Embryonic facial prominence (tissue), 1 donor: ENCODE measurements at regions not wholly inside any gene's neighbourhood (a gene's known extent, or its start where the extent isn't known, plus 50 kb on each side); places are given as distances from the start of the nearest gene placed in this dataset.
"Not testable (repeated sequence)": the region's sequence is repeated elsewhere in the genome, so short reads cannot be mapped to it uniquely, and the experiment has no call there.

Experiments used
- DNase-seq: peaks from one replicate; pipeline ENCODE4 v3.0.0-alpha.2; 2016; ENCODE audit errors: extremely low spot score

DNA sequence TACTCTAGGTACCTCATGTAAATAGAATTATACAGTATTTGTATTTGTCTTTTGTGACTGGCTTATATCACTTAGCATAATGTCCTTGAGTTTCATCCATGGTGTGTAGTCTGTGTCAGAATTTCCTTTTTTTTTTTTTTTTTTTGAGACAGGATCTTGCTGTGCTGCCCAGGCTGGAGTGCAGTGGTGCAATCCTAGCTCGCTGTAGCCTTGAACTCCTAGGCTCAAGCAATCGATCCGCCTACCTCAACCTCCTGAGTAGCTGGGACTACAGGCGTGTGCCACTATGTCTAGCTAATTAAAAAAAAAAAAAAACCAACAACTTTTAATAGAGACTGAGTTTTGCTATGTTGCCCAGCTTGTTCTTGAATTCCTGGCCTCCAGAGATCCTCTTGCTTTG lies 89.8 kb upstream of the PODXL start:
- no peak for DNase-seq

DNA sequence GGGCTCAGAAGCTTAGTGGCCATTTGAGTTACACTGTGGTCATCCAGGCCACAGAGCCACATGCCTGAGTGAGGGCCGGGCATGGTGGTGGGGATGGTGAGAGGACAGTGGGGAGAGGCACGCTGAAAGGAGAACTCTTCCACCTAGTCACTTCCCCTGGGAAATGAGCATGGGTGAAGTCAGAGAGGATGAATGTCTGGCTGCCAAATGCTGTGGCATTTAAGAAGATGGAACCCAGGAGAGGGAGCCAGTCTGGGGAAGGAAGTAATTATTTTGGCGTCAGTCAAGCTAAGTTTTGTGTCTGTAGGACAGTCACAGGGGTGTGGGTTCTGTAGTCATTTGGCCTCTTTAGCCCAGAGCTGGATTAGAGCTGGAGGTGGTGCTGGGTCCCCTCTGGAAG lies 86.0 kb upstream of the PODXL start:
- no peak for DNase-seq

DNA sequence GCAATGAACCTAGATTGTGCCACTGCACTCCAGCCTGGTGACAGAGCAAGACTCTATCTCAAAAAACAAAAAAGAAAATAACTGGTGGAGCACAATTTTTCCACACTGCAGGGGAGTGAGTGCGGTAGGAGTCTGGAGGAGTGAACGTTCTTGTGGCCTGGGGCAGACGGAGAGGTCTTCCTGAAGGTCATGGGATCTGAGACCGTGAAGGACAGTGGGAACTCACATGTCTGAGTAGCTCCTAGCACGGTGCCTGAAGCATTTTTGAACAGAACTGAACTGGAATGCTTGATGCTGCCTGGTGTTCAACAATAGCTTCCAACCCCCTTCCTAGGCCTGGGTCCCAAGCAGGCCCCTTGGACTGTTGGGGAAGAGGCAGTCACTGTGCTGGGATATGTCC lies 84.3 kb upstream of the PODXL start:
- DNase-seq, result no peak

DNA sequence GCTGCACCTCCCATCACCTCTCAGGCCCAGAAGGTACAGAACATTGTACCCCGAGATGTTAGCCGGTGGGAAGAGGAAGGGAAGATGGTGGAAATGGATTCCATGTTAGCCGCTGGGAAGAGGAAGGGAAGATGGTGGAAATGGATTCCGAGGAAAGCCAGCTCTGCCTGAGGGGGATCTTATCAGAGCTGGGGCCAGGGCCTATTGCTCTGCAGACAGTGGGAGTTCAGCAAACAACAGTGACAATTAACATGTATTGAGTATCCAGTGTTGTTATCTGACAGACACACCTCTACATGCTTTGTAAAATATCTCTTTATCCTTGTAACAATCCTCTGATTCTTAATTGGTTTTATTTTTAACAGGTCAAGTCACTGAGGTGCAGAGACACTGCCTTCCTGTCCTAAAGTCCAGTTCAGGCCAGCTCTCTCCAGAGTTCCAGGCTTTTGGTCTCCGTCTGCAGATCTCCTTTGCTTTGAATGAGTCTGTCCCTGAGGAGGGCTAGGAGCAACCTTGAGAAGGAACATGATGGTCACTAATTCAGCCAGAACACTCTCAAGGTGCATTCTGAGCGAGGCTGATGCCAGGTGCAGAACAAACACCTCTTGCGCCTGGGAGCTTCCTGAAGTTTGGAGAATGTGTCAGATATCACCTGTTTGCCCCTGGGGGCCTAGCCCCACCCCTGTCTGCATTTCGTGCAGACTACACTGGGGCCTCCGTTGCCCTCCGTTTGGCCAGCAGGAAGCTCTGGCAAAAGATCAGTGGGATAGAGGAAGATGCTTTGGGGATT lies 82.4 kb upstream of the PODXL start:
- no peak for DNase-seq

DNA sequence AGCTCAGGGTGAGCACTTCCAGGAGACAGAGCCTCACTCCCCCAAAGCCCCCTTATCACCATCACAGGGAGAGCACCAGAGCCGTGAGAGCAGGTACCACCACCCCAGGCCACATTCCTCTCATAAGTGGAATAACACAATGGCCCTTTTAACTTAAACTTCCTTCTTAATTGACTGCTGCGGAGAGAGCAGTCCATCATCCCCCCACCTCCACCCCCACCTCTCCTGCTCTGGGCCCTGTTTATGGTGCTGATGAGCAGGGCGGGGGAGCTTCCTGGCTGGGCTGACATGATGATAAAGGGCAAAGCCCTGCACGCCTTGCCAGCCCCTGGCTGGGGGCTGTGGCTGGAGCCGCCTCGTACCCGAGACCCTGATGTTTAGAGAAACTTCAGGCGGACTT lies 81.4 kb upstream of the PODXL start:
- DNase-seq, result no peak

DNA sequence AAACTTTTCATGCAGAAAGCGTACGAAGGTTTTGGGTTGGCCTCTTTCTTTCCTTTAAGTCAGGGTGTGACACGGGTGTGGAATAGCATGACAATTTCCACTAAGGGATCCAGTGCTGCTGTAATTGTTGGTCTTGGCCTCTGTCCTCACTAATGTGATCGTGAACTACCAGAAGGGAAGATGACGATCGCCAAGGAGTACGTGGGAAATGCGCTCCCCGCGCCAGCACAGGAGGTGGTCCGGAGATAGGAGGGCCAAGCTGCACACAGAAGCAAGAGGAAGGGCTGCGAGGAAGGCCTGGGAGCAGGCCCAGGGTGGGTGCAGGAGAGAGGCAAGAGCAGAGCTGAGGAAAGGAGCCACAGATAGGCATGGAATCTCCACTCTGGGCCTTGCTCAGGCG lies 79.7 kb upstream of the PODXL start:
- no peak for DNase-seq

DNA sequence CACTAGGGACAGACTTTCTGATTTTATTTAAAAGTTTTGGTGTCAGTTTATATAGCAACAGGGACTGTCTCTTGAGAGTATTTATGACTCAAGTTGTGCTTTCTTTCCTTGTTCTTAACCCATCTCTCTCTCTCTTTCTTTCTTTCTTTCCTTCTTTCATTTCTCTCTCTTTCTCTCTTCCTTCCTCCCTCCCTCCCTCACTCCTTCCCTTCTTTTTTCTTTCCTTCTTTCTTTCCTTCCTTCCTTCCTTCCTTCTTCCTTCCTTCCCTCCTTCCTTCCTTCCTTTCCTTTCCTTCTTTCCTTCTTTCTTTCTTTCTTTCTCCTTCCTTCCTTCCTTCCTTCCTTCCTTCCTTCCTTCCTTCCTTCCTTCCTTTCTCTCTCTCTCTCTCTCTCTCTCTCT lies 77.8 kb upstream of the PODXL start:
- not testable (repeated sequence) for DNase-seq

DNA sequence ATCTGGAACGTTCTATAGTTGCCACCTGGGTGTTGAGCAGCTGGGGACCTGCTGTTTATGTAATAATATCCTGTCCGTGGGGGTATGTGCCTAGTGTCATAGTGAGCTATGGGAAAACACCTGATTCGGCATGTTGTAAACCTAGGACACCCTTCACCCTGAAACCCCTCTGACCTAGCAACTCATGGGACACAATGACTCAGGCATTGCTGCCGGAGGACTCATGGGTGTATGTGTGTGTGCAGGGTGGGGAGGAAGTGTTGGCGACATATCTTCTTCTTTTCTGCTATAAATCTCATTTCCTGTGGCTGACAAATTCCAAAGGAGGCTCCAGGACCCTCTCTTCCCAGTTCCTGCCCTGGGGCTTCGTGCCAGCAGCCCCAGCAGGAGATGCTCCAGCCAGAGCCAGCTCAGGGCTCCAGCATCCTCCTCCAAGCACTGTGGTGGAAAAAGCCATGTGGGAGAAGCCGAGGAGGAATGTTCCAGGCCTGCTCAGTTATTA lies 77.0 kb upstream of the PODXL start:
- no peak for DNase-seq

DNA sequence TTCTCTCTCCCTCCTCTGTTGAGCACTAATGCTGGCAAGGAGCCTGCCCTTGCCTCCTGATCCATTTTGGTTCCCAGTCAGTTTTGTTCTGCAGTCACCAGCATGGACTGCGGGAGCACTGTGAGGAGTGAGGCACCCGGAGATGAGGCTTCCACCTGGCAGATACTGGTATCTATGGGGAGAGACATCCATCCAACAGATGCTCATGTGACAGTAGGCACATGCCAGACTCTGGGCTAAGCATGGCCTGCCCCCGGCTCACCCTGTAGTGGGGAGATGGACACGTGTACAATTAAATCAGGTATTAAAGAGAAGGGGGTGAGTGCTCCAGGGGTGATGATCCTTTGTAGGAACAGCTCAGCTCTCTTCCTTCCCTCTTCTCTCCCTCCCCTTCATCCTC lies 74.0 kb upstream of the PODXL start:
- no peak for DNase-seq

DNA sequence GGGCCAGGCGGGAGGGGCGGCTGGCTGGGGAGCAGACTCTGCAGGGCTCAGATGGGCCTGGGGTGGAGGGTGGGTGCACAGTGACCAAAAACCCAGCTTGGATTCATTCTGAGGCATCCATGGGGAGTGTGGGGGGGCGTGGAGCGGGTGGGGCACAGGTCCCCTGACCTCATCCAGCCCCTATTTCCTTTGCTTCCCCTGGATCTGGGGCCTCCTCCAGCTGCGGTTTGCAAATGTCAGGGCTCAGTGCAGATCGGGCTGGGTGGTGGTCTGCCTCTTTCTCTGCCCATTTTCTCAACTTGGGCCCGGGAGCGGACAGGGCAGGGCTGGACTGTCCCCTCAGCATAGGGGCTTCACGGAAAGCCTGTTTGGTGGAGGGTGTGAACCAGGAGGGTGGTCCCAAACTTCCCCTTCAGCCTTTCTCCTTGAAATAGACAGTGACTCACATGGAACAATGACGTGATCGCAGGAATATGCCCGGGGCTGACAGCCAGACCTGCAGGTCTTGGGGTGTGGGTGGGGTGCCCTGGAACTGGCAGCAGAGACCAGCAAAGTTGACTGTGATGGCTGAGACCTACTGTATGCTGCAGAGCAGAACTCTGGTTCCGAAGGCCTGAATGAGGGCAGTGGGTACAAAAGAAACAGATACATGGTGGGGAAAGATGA lies 72.9 kb upstream of the PODXL start:
- no peak for DNase-seq

DNA sequence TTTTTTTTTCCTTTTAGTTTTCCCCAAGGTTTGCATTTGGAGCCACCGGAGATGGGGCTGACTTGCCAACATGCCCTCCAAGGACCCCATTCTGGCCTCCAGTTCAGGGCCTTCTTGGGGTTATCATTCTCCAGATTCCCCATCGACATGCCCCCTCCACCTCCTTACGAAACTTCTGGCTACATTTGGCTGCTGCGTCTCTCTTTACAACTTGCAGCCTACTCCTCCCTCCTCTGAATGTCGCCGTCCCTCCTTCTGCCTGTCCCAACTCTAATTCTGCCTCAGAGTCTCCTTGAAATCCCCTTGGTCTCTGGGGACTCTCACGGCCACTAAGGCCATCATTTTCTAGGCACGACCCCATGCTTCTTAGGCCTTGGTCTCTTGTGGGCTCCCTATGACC lies 72.2 kb upstream of the PODXL start:
- DNase-seq, result no peak

DNA sequence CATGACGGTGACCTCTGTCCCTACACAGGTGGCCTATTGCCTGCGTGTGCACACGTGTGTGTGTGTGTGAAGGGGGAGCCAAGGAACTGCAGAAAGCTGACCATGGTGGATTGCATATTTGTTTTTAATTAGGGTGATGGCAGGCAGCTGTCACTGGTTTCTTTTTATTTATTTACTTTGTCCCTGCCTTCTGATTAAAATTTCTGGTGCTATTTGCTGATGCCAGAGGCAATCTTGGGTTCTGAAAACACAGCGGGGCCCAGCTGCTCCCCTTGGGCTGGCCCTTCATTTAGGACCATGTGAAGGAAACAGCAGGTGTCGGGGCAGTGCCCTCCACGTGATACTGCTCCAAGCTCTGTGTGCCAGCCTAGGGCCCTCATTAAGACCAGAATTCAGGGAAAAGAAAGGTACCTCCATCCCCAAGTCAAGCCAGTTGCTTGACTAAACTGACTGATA lies 71.3 kb upstream of the PODXL start:
- DNase-seq, result no peak

DNA sequence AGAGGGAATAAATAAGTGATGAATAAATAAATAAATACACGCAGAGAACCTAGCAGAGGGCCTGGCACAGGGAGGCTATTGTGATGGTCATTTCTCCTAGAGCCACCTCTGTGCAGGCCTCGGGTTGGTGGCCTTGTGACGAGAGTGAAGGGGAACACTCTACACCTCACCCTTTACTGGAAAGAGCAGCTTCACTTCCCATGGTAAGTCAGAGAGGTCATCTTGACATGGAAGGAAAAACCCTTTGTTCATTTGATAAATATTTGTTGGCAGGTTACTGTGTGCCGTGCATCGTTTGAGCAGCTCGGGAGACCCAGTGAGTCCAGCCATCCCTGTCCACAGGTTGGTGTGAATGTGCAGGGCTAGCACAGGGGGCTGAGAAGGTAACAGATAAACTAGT lies 70.2 kb upstream of the PODXL start:
- DNase-seq, result no peak

DNA sequence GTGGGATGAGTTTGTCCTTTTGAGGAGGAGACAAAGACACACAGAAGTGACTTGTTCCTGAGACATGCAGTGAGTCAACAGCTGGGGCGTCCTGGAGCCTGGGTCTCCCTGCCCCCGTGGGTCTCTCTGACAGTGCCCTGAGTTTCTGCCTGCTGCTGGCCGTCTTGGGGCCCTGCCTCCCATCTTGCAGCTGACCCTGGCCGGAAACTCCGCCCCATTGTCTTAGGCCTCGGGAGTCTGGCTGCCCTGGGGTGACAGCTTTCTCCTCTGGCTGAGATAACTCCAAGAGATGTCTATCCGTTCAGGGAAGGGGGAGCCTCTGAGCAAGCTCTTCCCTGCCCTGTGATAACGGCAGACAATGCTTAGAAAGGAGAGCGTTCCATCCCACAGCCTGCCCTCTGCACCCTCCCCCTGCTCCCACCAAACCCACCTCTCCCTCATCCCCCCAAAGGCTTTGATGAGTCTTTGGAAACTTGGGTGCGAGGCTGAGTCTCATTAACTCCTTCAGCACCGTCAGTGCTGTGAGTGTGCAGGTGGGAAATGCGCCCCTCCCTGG lies 69.5 kb upstream of the PODXL start:
- DNase-seq, result no peak

DNA sequence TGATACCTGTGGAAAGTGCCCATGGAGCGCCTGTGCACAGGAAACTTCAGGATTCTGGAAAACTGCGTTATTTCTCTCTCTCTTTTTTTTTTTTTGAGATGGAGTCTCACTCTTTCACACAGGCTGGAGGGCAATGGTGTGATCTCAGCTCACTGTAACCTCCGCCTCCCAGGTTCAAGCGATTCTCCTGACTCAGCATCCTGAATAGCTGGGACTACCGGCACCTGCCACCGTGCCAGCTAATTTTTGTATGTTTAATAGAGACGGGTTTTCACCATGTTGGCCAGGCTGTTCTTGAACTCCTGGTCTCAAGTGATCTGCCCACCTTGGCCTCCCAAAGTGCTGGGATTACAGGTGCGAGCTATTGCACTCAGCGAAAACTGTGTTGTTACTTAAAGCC lies 68.9 kb upstream of the PODXL start:
- DNase-seq, result not testable (repeated sequence)

DNA sequence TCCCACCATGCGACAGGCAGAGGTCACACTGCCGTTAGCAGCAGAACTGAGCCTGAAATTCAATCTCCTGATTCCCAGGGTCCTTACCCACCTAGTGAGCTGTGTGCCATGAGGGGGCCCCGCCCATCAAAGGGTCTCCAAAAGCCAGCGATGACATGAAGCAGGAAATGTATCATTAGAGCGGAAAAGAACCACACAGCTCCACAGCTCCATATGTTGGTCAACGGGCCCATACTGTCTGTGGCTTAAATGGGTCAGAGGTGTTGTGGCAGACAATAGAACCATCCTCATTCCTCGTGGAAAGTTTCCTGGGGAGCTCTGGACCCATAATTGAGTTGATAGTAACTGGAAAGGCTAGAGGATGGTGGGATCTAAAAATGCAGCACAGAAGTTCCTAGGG lies 68.1 kb upstream of the PODXL start:
- no peak for DNase-seq

DNA sequence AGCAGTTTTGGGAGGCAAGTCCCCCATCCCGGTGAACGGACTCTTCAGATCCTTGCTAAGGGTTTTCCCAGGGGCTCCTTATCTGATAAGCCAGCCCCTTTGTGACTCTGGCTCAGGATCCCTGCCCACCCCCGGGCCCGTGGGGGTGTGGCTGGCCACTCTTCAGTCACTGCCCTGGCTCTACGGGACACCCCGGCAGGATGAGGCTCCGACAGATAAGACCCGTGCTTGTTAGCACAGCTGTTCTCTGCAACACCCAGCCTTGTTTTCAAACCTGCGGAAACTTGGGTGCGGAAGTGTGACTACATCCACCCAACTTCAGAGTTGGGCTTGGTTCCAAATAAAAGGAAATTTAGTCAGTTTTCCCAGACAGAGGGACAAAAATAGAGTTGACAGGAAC lies 66.7 kb upstream of the PODXL start:
- no peak for DNase-seq

DNA sequence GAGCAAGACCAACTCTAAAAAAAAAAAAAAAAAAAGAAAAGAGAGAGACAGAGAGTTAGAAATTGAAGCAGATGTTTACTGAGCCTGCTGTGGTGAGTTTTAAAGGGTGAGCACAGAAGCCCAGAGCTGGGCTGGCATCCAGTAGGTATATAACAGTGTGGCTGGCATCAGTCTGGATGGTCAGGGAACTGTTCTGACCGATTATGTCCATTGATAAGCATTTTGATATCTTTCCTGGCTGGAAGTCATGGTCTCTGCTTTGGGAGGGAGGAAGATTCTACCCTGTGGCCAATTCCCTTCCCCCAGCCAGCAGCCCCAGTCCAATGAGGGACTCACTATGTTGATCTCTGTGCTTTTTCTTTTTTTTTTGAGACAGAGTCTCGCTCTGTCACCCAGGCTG lies 65.2 kb upstream of the PODXL start:
- DNase-seq, result no peak

DNA sequence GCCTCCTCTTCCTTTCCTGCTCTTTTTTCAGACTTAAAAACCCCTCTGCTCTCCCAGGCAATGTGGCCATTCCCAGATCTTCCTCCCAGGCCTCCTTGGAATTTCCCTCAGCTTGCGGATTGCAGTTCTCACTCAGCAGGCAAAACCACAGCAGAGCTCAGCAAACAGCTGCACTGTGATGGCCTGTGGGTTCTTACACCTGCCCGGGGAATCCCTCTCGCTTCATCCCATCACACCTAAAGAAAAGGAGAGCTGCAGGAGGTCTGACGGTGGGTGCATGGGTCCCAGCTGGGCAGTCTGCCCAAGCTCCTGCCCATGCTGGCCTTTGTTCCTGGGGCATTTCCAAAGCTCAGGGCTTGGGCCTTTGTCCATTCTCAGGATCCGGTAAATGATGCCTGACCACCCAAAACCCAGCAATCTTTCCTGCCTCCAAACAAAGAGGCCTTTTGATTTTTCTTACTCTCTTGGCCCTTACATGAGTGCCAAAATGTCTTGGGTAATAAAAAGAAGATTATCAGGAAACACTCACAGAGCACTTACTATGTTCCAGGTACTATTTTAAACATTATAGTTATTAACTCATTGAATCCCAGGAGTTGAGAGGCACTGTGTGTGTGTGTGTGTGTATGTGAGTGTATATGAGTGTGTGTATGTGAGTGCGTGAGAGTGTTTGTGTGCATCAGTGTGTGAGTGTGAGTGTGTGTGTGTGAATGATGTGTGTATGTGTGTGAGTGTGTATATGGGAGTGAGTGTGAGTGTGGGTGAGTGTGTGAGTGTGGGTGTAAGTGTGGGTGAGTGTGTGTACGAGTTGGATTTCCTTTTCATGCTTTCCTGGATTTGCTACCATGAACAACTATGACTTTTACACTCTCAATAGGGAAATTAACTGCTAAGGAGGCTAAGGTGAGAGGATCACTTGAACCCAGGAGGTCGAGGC lies 64.5 kb upstream of the PODXL start:
- DNase-seq, result no peak

DNA sequence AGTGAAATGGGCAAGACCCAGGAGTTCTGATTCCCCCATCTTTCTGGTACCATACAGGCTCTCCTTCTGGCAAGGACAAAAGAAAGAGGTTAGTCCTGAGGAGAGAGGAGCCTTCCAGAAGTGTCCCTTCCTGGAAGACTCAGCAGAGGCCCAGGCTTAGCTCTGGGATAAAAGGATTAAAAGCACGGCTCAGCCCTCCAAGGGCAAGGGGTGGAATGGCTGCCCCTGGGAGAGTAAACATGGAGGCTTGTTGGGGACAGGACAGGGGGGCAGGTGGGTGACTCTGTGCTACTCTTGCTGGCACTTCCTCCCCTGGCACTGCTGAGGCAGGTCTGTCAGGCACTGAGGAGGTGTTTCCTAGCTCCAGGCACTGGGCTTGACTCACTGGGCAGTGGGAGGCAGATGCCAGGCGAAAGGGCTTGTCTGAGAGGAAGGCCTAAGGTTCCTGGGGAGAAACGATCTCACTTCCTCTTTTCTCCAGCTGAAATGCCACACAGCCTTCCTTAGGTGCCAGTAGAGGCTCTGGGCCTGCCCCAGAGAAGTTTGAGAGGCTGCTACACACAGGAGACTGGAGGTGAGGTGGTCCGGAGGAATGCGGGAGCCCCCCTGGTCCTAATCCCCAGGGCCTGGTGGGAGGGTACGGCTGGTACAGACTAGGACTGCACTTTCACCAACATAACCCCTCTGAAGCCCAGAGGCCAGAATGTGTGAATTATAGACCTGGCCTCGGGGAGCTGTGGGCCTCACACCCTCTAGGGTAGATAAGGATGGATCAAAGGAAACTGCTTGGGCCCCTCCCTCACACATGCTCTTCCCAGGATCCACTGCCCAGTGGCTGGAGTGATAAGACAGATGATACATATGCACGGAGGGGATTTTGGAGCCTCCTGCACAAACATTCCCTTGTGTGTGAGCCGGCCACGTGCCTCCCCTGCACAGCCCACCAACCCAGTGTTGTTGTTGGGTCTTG lies 63.2 kb upstream of the PODXL start:
- no peak for DNase-seq

DNA sequence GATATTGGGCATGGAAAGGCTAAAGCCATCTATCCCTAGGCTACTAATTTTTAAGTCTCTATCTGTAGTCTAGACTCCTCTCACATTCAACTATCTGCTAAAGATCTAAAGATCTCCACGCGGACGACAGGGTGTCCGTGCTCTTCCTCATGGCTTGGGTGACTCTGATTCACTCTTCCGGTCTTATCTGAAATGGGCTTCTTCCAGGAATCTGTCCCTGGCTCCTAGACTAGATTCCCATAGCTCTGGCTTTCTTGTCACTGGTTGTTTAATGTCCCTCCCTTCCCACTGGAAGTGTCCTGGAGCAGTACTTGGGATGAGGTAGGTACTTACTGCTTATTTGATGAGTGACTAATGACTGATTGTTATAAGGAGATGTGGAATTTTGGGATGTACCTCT lies 62.0 kb upstream of the PODXL start:
- DNase-seq, result no peak
